CMK (cell line): ENCODE measurements at regions not wholly inside any gene's neighbourhood (a gene's known extent, or its start where the extent isn't known, plus 50 kb on each side); places are given as distances from the start of the nearest gene placed in this dataset.

Experiments
- DNase-seq: peaks from one replicate; pipeline ENCODE4 v3.0.0-alpha.2; 2010; ENCODE audit warnings: low read depth

DNA sequence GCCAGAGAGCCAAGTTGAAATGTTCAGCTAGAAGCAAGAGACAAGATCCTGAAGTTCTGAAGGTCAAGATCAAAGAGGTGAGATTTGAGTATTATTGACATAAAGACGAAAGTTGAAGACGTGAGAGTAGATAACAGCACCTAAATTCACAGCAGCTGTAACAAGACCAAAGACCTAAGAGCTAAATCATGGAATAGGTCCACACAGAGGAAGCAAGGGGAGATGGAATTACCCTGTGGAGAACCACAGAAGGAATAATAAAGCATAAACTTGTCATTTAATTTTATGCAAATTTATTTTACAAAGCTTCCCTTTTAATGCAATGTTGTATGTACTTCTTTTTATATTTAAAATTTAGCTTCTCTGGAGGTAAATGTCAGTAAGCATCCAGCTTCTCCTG lies 523.7 kb downstream of the NR2F1-AS1 start:
- DNase-seq: no peak

DNA sequence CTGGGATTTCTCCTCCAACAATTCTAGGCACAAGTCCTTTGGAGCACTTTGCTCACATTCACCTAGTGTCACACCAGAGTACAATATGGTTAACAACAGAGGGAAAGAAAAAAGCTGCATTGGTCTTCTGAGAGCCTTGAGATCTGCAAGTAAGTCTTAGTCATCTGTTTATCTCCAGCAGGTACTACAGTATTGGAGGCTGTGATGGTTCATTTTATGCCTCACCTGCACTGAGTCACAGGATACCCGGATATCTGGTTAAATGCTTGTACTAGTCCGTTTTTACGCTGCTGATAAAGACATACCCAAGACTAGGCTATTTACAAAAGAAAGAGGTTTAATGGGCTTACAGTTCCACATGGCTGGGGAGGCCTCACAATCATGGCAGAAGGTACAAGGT lies 525.0 kb downstream of the NR2F1-AS1 start:
- DNase-seq: no peak

DNA sequence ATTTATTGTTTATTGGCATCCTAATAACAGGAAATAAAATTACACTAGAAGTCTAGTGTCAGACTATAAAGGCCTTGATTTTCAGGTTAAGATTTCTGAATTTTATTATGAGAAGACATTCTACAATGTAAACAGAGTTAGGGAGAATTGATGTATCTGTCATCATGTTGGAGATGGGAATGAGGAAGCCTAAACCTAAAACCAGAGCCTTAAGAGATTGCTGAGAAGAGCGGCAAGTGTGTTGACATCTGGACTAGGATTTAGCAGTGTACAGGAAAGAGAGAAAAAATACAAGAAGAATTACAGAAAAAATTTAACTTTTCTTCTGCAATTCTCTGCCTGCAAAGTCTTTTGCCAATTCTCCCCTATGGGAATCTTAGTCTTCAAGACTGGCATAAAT lies 525.5 kb downstream of the NR2F1-AS1 start:
- no peak for DNase-seq

DNA sequence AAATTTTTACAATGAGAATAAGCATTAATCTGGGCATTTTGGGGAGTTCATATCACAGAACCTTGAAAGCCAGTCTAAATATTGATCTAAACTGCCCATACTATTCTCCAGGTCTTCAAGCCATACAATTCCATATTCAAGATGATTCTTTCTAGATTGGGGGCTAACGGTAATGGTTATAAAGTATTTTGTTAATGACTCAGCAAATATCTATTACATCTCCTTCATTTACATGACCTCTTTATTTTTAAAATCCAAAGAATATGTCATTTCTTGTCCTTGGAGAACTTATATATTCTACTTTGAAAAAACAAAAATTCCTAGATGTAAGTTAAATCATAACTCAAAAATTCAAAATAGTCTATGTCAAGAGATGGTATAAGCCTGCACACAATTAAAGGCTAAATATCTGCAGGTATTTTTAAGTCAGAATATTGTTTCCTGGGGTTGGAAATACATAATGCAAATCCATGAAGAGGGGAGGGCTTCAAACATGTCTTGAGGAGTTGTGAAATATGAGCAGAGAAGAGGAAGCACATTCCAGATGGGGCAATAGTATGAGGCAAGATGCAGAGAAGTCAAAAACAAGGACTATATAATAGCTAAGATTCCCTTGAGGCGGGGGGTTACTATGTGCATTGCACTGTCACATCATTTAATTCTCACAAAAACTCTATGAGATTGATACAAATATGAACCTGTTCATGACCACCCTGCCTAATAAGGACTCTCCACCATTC lies 526.4 kb downstream of the NR2F1-AS1 start:
- DNase-seq: no peak

DNA sequence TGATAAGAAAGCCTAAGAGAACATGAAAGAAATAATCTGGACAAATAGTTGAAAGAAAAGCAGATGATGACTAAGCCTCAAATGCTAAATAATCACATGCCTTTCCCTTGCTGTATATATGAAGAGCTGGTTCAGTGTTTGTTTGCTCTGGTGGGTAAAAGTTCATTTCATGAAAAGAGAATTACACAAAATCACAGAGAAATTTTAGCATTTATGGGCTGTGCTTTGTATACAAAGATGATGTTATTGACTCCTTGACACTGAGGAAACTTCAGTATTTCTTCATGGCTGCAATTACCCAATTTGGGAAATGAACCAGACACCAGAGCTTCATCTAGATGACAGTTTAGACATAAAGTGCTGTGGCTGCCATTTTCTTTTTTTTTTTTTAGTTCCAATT lies 527.2 kb downstream of the NR2F1-AS1 start:
- DNase-seq: no peak

DNA sequence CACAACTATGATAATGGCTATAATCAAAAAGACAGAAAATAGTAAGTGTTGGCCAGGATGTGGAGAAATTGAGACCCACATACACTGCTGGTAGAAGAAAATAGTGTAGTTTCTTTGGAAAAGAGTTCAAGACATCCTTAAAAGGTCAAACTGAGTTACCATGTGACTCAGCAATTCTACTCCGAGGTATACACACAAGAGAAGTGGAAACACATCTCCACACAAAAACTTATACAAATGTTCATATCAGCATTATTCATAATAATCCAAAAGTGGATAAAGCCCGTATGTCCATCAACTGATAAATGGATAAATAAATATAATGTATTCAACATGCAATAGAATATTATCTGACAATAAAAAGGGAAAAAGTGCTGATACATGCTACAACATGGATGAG lies 532.2 kb downstream of the NR2F1-AS1 start:
- DNase-seq: no peak

DNA sequence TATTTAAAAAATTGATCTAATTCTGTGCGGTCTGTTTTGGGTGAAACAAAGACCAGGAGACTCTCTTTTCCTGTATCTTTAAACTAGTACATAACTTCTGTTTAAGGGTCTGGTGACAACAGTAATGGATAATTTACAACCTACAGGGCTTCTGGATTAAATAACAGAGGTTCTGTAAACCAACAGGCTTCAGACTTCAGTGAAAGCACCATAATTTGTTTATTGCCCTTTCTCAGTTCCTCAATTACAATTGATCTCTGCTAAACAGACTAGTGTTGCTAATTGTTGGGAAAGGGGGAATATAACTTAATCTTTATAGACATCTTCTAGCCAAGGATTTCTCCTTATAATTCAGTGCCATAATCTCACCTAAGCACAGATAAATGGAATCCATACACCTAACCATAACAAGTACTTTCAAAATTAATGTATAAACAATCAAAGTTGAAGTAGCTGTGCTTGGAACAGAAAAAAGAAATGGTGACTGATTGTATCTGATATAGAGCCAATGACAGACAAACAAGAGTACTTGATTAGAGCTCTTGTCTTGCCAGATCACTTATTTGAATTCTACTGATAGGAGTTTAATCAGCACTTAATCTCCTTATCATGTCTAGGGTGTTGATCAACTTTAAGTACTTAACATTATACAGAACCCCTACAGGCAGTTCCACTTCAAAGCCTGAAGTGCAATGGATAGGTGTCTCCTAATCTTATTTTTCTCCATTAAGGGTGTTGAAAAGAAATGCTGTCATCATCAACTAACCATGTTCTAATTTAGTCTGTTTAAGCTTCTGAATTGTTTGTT lies 536.0 kb downstream of the NR2F1-AS1 start:
- no peak for DNase-seq

DNA sequence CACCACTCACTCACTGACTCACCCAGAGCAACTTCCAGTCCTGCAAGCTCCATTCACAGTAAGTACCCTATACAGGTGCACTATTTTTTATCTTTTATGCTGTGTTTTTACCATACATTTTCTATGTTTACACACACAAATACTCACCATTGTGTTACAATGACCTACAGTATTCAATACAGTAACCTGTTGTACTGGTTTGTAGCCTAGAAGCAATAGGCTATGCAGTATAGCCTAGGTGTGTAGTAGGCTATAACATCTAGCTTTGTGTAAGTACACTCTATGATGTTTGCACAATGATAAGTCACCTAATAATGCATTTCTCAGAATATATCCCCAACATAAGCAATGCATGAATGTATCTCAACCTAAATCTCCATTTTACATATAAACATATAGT lies 541.1 kb downstream of the NR2F1-AS1 start:
- DNase-seq: no peak

DNA sequence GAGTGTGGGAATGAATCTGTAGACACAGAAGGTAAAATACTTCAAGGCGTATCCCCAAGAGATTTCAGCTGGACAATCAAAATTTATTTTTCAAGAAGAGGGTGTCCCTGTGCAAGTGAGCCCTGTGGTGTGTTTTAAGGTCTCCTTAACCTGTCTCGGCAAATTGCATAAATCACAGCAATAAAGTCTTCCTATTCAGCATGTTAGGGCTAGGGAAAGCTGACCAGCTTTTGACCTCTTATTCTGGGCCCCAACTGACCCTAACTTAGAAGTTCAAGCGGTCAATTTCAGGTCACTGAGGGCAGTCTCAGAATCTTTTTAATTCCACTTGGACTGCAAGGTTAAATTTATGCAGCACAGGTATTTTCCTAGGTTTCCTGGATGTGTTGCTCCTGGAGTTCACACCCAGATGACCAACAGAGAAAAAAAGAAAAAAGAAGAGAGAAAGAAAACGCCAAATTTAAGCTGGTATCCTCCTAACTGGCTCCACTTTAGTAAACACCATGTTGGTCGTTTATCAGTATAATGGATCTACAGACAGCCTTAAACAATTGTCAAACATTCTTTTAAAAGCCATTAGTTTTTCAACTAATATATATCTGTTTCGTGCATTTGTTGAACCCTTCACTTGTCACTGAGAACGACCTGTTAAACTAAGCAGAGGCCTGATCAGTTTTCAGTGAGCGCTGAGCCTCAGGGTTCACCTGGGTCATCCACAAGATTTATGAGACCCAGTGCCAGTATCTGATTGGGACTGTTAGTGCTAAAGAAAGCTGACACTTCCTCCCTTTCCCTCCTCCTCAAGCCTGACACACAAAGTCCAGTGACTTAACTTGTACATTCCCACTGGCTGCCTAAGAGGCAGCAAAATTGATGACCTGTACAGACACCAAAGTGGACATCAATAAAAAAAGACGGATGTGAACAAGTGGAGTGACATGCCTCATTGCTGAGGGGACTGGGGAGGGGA lies 546.1 kb downstream of the NR2F1-AS1 start:
- no peak for DNase-seq

DNA sequence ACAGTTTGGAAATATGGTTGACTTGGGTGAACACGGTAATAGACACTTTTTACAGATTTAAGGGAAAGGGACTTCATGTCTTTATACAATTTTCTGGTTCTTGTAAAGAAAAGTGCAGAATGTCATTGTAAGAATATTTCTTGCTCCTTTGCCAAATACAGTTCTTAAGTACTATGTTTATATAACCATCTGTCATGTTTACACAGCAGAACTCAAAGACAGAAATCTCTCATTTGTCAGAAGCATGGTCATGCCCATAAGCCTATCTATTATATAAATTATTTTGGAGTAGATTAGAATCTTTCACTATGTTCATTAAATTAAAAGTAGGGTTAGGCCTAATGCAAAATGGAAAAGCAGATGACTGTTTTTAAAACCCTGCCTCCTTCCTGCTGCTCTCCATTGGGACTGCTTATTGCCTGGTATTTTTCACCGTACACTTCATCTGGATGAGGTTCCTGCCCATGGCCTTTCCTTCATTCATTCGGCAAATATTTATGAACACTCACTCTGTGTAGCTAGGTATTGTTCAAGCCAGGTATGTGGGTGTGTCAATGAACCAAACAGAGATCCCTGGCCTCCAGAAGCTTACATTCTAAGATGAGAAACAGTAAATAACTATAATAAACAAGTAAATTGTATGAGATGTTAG lies 558.1 kb downstream of the NR2F1-AS1 start:
- DNase-seq: no peak

DNA sequence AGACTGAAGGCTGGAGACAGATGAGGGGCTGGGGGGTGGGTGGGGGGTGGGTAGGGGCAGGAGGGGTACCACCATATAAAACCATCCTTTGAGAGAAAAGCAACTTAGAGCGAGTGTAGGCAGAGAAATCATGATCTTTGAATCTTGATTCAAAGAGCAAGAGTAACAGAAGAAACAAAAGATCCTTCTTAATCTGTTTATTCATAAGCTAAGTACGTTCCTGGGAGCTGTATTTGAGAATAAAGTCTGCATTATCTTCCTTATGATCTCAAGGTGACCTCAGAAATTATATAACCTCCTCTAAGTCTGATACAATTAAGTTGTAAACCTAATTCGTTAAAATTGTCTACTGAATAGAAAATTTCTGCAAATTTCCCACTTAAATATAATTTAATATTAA lies 558.8 kb downstream of the NR2F1-AS1 start:
- no peak for DNase-seq

DNA sequence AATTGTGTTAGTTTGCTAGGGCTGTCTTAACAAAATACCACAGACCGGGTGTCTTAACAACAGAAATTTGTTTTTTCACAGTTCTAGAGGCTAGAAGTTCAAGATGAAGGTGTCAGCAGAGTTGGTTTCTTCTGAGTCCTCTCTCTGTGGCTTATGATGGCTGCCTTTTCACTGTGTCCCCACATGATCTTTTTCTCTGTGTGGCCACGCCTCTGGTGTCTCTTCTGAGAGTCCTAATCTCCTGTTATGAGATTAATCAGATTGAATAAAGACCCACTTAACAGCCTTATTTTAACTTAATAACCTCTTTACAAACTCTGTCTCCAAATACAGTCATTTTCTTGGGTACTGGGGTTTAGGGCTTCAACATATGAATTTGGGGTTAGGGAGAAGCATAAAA lies 561.1 kb downstream of the NR2F1-AS1 start:
- no peak for DNase-seq

DNA sequence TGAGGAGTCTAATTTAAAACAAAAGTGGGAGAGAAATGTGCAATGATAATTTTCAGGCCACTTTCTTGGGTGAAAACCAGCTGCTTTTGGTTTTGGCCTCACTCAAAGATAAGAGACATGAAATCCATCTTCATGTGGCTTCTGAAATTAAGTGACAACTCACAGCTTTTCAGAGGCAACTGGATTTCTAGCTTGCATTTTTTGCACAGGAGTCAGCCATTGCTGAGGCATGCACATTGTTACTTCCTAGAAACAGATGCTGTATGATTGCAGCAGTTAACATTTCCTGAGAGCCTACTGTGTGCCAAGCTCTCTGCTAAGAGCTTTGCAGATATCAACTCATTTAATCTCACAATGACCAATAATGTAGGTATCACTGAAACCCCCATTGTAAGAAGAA lies 562.6 kb downstream of the NR2F1-AS1 start:
- no peak for DNase-seq

DNA sequence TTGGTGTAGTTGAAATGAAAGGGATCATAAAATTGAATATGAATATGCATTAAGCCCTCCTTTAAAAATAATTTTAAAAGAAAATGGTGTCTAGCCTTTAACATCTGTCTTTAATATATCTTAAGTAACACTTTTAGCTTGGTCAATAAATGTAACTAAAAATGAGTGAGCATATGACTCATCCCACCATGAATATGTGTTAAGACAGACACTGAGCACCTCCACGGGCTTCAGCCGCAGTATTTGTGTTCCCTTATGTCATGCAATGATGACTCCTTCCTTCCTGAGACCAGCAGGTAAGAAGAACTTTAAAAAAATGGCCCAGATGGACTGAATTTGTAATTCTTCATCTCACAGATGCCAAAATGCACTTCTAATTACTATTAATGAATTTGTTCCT lies 563.2 kb downstream of the NR2F1-AS1 start:
- no peak for DNase-seq

DNA sequence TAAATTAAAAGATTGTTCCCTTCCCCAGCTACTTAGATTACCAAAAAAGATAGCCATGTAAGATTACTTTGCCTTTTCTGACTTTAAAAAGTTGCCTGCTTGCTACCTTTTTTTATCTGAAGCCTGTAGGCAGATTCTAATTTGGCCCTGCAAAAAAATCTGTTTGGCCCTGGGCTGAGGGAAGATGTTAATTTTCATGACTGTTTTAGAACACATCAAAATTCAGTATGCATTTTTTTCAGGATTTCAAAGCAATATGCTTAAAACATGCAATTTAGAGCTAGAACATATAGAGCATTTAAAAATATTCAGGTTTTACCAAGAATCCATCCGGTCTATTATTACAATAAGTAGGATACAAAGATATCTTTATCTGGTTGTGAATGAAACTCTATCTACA lies 563.6 kb downstream of the NR2F1-AS1 start:
- no peak for DNase-seq

DNA sequence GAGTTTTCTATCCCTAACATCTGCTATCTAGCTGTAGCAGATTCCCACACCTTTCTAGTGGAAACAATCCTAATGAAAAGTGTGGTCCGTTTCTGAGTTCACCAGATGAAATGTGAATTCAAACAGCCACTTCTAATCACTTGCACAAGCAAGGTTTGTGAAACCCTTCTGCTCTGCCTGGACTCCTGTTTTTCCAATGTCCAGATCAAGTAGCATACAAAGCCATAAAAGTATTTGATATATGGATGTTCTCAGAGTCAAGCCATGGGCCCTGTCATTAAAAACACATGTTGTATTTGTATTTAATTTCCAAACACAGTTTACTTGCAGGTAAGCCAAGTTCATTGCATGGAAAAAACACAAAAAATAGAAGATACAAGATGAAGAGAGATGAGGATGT lies 570.4 kb downstream of the NR2F1-AS1 start:
- no peak for DNase-seq

DNA sequence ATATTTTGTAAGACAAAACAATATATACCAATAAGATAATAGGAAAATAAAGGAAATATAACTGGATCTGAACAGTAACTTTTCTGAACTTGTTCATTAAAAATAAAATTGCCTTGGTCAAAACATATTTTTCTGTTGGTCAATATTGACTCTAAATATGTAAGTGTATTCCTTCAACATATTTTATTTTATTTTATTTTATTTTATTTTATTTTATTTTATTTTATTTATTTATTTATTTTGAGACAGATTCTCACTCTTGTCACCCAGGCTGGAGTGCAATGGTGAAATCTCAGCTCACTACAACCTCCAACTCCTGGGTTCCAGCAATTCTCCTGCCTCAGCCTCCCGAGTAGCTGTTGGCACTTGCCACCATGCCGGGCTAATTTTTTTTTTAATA lies 571.0 kb downstream of the NR2F1-AS1 start:
- DNase-seq: no peak

DNA sequence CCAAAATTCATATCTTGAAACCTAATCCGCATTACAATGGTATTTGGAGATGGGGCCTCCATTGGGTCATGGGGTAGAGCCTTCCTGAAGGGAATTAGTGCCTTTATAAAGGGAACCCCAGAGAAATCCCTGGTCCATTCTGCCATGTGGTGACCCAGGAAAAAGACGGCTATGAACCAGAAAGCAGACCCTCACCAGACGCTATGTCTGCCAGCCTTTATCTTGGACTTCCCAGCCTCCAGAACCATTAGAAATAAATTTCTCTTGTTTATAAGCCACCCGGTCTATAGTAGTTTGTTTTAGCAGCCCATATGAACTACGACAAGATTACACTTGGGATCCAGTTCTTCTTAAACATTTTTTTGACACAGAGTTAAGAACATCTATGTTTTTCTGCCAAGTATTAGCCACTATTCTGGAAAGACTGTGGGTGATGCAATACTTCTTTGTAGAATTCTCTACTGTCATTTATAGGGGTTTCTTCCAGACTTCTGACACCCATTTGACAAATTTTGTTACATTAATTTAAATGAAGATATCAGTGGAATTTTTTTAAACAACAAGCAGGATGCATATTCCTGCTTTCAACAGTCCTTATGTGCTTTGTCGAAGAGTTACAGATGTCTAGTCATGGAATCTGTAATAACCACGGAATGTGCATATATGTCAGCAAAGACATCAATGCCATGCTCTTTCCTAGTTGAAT lies 572.4 kb downstream of the NR2F1-AS1 start:
- no peak for DNase-seq

DNA sequence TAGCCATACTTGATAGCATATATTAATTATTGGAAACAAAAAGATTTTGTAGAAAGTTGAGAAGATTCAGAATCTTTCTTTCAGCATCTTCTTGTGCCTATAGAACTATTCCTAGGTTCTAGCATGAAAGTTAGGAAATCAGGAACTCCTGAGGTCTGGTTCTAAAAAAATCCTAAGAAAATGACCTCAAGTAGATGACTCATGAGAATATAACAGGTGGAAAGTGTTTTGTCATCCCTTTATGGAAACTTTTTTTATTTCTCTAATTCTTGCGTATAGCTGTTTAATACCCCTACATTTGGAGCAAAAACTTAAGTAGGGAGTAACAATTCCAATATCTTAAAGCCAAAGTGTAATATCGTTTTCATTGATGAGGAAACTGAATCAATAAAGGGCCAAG lies 574.1 kb downstream of the NR2F1-AS1 start:
- no peak for DNase-seq

DNA sequence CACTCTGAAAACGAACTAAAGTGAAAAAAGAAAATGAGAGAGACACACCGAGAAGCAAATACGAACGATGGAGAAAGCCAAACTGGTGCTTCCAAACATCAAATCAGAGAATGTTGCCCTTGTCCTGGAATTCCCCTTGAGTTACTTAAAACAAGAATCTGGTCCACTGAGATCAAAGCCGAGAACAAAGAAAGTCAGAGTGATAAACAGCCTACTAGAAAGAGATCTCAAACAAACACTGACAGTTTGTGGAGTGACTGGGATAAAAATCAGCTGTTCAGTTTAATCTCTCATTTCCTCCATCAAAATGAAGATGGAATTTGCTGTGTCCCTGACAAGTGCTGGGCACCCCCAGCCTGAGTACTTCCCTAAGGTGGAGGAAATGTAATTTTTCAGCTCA lies 582.6 kb downstream of the NR2F1-AS1 start:
- DNase-seq: no peak

DNA sequence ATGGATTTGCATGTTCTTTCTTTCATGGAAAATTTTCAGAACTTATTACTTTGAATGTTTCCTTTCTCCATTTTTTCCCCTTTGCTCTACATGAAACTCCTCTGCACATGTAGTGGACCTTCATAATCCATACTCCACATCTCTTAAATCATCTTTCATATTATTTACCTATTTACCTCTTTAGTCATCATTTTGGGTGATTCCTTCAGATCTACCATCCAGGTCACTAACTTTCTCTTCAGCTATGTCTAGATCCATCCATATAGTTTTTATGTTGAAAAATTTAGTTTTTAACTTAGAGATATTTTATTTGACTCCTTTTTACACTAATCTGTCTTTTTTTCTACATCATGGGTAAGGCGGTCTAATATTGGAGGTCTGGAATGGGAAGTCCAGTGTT lies 586.6 kb downstream of the NR2F1-AS1 start:
- no peak for DNase-seq
